HFF-Myc (cell line): ENCODE measurements at regions not wholly inside any gene's neighbourhood (a gene's known extent, or its start where the extent isn't known, plus 50 kb on each side); places are given as distances from the start of the nearest gene placed in this dataset.

ENCODE experiments used
- DNase-seq: peaks from one replicate; pipeline ENCODE4 v3.0.0-alpha.2; 2011; ENCODE audit warnings: low read depth; ENCODE audit errors: extremely low read depth
- H3K4me3 ChIP-seq: replicated peaks from 2 replicates; pipeline ENCODE4 v1.5.1; 2011; ENCODE audit warnings: low read depth, mild to moderate bottlenecking, control low read depth, low read length
- TF ChIP-seq, protein P1 (sequence below): IDR thresholded peaks from 2 replicates; pipeline ENCODE4 v1.5.1; 2012; ENCODE audit warnings: mild to moderate bottlenecking, low read depth, low read length, control low read depth; ENCODE audit errors: missing control alignments

DNA sequence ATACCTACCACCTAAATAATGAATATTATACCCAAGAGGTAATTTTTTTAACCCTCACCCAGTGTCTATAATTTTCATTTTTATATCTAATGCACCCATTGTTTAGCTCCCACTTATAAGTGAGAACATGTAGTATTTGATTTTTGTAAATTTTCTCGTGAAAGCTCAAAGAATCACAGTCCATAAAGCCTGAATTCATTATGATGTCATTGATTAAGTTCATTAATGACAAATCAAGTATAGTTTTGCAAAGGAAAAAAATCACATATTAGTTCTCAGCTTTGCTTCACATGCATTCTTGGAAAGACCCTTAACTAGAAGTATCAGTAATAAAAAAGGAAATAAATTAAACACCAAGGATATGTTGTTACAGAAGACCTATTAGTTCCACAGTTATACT is 425.3 kb upstream of the UBE2E2 start:
- TF ChIP-seq, protein P1, sequence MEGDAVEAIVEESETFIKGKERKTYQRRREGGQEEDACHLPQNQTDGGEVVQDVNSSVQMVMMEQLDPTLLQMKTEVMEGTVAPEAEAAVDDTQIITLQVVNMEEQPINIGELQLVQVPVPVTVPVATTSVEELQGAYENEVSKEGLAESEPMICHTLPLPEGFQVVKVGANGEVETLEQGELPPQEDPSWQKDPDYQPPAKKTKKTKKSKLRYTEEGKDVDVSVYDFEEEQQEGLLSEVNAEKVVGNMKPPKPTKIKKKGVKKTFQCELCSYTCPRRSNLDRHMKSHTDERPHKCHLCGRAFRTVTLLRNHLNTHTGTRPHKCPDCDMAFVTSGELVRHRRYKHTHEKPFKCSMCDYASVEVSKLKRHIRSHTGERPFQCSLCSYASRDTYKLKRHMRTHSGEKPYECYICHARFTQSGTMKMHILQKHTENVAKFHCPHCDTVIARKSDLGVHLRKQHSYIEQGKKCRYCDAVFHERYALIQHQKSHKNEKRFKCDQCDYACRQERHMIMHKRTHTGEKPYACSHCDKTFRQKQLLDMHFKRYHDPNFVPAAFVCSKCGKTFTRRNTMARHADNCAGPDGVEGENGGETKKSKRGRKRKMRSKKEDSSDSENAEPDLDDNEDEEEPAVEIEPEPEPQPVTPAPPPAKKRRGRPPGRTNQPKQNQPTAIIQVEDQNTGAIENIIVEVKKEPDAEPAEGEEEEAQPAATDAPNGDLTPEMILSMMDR, result no peak
- no peak overlapping the region for H3K4me3 ChIP-seq
- DNase-seq, result no peak

DNA sequence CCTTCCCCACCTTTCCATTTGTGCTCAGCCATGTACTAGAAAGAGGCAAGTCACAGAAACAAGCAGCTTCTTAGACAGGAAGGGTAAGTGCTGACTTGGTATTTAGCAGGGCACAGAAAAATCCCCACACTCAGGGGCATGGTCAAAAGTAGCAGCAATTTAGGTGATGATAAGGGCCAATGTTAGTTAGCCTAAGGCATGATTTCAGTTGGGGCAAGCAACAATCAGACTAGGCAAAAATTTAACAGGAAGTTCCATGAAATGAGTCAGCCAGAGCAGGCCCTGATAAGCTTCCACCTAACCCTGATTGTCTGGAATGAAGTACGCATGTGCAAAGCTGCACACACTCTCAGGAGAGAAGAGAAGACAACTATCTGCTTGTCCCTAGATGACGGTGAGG is 423.4 kb upstream of the UBE2E2 start:
- H3K4me3 ChIP-seq, result no peak overlapping the region
- no peak for DNase-seq
- TF ChIP-seq, protein P1, result no peak

DNA sequence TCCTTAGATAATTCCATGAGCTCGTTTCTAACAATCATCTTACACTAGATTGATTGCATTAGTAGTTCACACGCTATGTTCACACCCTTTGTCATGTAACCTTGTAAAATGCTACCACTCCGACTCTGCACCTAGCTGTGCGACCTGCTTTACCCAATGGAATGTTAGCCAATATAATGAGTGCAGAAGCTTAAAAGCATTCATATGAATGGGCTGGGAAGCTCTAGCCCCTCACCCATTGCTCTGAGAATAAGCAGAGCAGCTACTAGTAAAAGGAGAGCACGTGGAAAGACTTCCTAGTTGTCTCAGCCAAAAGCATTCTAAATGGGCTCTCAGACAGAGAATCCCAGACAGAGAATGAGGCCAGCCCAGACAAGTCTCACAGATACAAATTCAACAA is 410.6 kb upstream of the UBE2E2 start:
- H3K4me3 ChIP-seq, result no peak overlapping the region
- no peak for DNase-seq
- TF ChIP-seq, protein P1, result no peak

DNA sequence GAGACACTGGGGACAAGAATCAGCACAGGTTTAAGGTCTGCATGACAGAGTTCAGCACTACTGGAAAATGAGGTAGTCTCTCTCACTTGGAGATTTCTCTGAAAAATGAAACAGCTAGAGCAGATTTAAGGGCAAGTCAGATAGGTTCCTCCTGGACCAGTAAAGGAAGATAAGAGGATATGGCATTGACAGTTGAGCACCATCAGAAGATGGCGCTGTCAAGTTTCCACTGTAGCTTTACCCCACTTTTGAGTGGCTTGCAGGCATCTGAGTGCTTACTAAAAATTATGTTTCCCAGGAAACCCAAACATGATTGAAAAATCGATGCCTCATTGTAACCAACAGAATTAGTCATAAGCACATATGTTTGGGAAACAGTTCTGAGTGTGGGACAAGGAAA is 407.2 kb upstream of the UBE2E2 start:
- DNase-seq, result no peak
- TF ChIP-seq, protein P1, result no peak
- no peak overlapping the region for H3K4me3 ChIP-seq

DNA sequence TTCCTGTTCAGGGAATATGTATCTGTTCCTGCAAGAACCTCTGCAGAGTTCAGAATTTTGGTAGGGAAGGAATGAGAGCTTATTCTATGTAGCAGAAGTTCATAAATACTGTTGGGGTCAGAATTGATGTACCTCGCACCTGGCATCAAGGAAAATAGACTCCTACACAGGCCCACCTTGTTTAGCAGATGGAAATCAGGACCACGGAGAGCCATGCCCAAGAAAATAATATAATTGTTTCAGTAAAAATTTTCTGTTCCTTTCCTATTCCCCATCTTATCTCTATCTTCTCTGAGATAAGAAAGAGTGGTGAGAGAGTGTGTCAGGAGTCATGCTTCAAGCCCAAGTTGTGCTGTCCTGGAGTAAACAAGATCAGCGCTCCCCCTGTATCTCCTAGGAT is 404.7 kb upstream of the UBE2E2 start:
- no peak for DNase-seq
- H3K4me3 ChIP-seq, result no peak overlapping the region
- TF ChIP-seq, protein P1, result no peak

DNA sequence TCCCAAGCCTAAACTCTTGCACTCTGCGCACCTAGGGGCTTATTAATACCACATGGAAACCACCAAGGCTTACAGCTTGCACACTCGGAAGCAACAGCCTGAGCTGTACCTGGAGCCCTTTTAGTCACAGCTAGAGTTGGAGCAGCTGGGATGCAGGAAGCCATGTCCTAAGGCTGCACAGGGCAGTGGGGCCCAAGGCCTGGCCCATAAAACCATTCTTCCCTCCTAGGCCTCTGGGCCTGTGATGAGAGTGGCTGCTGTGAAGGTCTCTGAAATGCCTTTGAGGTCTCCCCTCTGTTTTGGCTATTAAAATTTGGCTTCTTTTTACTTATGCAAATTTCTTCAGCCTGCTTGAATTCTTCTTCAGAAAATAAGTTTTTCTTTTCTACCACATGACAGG is 383.9 kb upstream of the UBE2E2 start:
- TF ChIP-seq, protein P1, result no peak
- no peak for DNase-seq
- no peak overlapping the region for H3K4me3 ChIP-seq

DNA sequence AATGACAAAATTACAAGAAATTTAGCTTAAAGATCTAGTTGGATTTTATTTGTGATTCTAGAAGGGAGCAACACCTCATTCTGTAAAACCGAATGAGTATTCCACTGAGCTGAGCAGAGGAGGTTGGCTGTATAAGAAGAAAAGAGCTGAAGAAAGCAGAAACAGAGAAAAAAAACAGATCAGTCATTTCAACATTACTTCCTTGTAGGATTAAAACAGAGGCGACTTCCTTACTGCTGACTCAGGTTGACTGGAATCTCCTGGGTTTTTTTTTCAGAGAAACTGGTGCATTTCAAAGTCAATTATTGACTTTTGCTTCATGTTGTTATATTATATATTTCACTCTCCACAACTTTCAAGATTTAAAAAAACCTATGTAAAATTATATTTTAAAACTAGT is 368.1 kb upstream of the UBE2E2 start:
- H3K4me3 ChIP-seq, result no peak overlapping the region
- DNase-seq, result no peak
- TF ChIP-seq, protein P1, result no peak
